Stomach (tissue), 4 donors: ENCODE measurements at regions not wholly inside any gene's neighbourhood (a gene's known extent, or its start where the extent isn't known, plus 50 kb on each side); places are given as distances from the start of the nearest gene placed in this dataset.

Experiments used
- POLR2A ChIP-seq, 4 donors: fragments of 450-650 bp; IDR thresholded peaks; one replicate each; pipeline ENCODE4 v1.6.1; 2016; ENCODE audit warnings: antibody characterized with exemption in 4 of 4, control low read depth in 2 of 4, mild to moderate bottlenecking in 1 of 4, moderate library complexity in 1 of 4
- POLR2AphosphoS5 ChIP-seq, 3 donors: sonication (generic); formaldehyde crosslinking; IDR thresholded peaks; one replicate each; pipeline ENCODE4 v1.6.1; 2016; ENCODE audit warnings: antibody characterized with exemption in 3 of 3
- TF ChIP-seq, protein P1 (sequence below), 7 experiments: fragments of 450-650 bp in 4 of 7; fragments of 200-600 bp in 3 of 7; sonication (generic) in 3 of 7; IDR thresholded peaks; one replicate each; pipeline ENCODE4 v1.5.1; 2016 to 2019; ENCODE audit warnings: antibody characterized with exemption in 7 of 7, control low read depth in 2 of 7, mild to moderate bottlenecking in 1 of 7

DNA sequence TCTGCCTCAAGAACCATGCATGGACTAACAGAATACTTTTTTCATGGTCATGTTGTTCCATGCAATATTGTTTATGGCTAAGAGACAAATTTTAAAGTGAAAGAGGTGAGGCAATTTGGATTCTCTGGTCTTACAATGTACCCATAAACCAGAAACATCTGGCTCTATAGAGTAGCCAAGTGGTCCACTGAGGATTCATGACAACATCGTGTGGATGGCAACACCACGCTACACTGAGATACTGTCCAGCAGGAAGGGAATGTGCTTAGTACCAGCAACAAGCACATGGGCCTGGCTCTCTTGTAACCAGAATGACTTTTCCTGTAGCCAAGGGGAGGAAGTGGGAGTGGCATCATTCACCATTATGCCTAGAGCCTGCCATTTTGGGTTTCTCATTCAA is 218.2 kb downstream of the GADD45G start:
- TF ChIP-seq, protein P1, sequence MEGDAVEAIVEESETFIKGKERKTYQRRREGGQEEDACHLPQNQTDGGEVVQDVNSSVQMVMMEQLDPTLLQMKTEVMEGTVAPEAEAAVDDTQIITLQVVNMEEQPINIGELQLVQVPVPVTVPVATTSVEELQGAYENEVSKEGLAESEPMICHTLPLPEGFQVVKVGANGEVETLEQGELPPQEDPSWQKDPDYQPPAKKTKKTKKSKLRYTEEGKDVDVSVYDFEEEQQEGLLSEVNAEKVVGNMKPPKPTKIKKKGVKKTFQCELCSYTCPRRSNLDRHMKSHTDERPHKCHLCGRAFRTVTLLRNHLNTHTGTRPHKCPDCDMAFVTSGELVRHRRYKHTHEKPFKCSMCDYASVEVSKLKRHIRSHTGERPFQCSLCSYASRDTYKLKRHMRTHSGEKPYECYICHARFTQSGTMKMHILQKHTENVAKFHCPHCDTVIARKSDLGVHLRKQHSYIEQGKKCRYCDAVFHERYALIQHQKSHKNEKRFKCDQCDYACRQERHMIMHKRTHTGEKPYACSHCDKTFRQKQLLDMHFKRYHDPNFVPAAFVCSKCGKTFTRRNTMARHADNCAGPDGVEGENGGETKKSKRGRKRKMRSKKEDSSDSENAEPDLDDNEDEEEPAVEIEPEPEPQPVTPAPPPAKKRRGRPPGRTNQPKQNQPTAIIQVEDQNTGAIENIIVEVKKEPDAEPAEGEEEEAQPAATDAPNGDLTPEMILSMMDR (IDR thresholded peaks at IDR 0.05) = no peak
- TF ChIP-seq POLR2A (IDR thresholded peaks at IDR 0.05) (no peak), POLR2AphosphoS5 (IDR thresholded peaks at IDR 0.05) (no peak)
